ENCODE measurements at regions not wholly inside any gene's neighbourhood (a gene's known extent, or its start where the extent isn't known, plus 50 kb on each side); places are given as distances from the start of the nearest gene placed in this dataset.

DNA sequence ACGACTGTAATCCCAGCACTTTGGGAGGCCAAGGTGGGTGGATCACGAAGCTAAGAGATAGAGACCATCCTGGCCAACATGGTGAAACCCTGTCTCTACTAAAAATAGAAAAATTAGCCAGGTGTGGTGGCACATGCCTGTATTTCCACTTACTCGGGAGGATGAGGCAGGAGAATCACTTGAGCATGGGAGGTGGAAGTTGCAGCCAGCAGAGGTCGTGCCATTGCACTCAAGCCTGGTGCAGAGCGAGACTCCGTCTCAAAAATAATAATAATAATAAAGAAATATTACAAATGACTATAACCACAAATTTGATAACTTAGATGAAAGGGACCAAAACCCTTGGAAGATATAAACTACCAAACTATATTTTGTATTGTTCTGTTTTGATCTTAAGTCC is 226.3 kb upstream of the GULP1 start:
- H3K4me1 ChIP-seq (ENCODE audit: control insufficient read depth, insufficient read depth, low read length), result no peaks in the 10 kb centered on the region
- H3K27me3 ChIP-seq (ENCODE audit: control insufficient read depth, insufficient read depth, low read length), result no peaks in the 10 kb centered on the region
- no peaks in the 10 kb centered on the region for H3K9me3 ChIP-seq (ENCODE audit: control insufficient read depth, insufficient read depth, low read length)
- H3K27ac ChIP-seq (ENCODE audit: low read depth, low read length), result no peak overlapping the region
- no CpG with 5 or more reads among the region's 6 CpGs for WGBS (ENCODE audit: insufficient coverage)
- no peak for DNase-seq (ENCODE audit: low read depth in 4 of 6, low spot score in 6 of 6)
- no peak overlapping the region for H3K4me3 ChIP-seq (ENCODE audit: low read depth, low read length)
- H3K36me3 ChIP-seq (ENCODE audit: control insufficient read depth, insufficient read depth, low read length), result no peaks in the 10 kb centered on the region

DNA sequence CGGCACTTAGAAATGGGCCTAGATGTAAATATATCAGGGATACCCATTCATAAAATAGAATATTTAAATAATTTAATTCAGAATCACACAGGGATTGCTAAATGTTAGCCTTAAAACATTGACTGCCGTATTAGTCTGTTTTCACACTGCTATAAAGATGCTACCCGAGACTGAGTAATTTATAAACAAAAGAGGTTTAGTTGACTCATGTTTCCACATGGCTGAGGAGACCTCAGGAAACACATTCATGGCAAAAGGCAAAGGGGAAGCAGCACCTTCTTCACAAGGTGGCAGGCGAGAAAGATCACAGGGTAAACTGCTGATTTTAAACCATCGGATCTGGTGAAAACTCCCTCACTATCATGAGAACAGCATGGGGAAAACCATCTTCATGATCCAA is 223.6 kb upstream of the GULP1 start:
- Histone ChIP-seq H3K9me3 (ENCODE audit: control insufficient read depth, insufficient read depth, low read length) (no peaks in the 10 kb centered on the region), H3K4me1 (ENCODE audit: control insufficient read depth, insufficient read depth, low read length) (no peaks in the 10 kb centered on the region), H3K27ac (ENCODE audit: low read depth, low read length) (no peak overlapping the region), H3K27me3 (ENCODE audit: control insufficient read depth, insufficient read depth, low read length) (no peaks in the 10 kb centered on the region), H3K4me3 (ENCODE audit: low read depth, low read length) (no peak overlapping the region), H3K36me3 (ENCODE audit: control insufficient read depth, insufficient read depth, low read length) (no peaks in the 10 kb centered on the region)
- no CpG with 5 or more reads among the region's 5 CpGs for WGBS (ENCODE audit: insufficient coverage)
- no peak for DNase-seq (ENCODE audit: low read depth in 4 of 6, low spot score in 6 of 6)

- Histone ChIP-seq H3K27ac (ENCODE audit: low read depth, low read length) (no peak overlapping the region), H3K27me3 (ENCODE audit: control insufficient read depth, insufficient read depth, low read length) (no peaks in the 10 kb centered on the region), H3K4me1 (ENCODE audit: control insufficient read depth, insufficient read depth, low read length) (no peaks in the 10 kb centered on the region), H3K36me3 (ENCODE audit: control insufficient read depth, insufficient read depth, low read length) (no peaks in the 10 kb centered on the region), H3K9me3 (ENCODE audit: control insufficient read depth, insufficient read depth, low read length) (no peaks in the 10 kb centered on the region), H3K4me3 (ENCODE audit: low read depth, low read length) (no peak overlapping the region)
- no peak for DNase-seq (ENCODE audit: low read depth in 4 of 6, low spot score in 6 of 6)
- no CpG with 5 or more reads among the region's 2 CpGs for whole genome bisulfite sequencing (ENCODE audit: insufficient coverage)
These were observed 215.3 kb upstream of the GULP1 start for GRCh38 chr2:188076149-188077056.

GRCh38 chr2:188077757-188078156 is 213.9 kb upstream of the GULP1 start:
- DNase-seq (ENCODE audit: low read depth in 4 of 6, low spot score in 6 of 6), result no peak
- Histone ChIP-seq H3K4me3 (ENCODE audit: low read depth, low read length) (no peak overlapping the region), H3K9me3 (ENCODE audit: control insufficient read depth, insufficient read depth, low read length) (no peaks in the 10 kb centered on the region), H3K27ac (ENCODE audit: low read depth, low read length) (no peak overlapping the region), H3K4me1 (ENCODE audit: control insufficient read depth, insufficient read depth, low read length) (no peaks in the 10 kb centered on the region), H3K36me3 (ENCODE audit: control insufficient read depth, insufficient read depth, low read length) (no peaks in the 10 kb centered on the region), H3K27me3 (ENCODE audit: control insufficient read depth, insufficient read depth, low read length) (no peaks in the 10 kb centered on the region)

DNA sequence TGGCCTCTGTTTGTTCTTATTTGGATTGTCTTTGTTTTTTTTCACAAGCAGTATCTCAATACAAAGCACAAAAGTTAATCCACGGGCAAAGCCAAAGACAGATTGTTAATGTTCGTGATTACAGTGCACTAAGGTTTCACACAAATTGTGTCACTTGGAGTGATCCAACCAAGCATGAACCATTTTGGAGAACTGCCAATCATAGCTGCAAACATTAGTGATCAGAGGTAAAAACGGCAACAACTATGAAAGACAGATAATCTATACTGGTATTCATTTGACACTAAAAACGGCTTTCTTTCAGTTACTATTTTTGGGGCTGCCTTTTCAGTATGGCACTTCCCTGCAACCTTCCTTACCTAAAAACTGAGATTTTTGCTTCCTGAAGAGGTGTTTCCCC is 213.1 kb upstream of the GULP1 start:
- Histone ChIP-seq H3K4me3 (ENCODE audit: low read depth, low read length) (no peak overlapping the region), H3K36me3 (ENCODE audit: control insufficient read depth, insufficient read depth, low read length) (no peaks in the 10 kb centered on the region), H3K9me3 (ENCODE audit: control insufficient read depth, insufficient read depth, low read length) (no peaks in the 10 kb centered on the region), H3K27ac (ENCODE audit: low read depth, low read length) (no peak overlapping the region), H3K27me3 (ENCODE audit: control insufficient read depth, insufficient read depth, low read length) (no peaks in the 10 kb centered on the region), H3K4me1 (ENCODE audit: control insufficient read depth, insufficient read depth, low read length) (no peaks in the 10 kb centered on the region)
- WGBS (ENCODE audit: insufficient coverage), result no CpG with 5 or more reads among the region's 4 CpGs
- DNase-seq (ENCODE audit: low read depth in 4 of 6, low spot score in 6 of 6), result peak in 3 of 6 donors; percentile 6 to 58 (median 10)

- Histone ChIP-seq H3K27me3 (ENCODE audit: control insufficient read depth, insufficient read depth, low read length) (no peaks in the 10 kb centered on the region), H3K4me3 (ENCODE audit: low read depth, low read length) (no peak overlapping the region), H3K27ac (ENCODE audit: low read depth, low read length) (no peak overlapping the region), H3K4me1 (ENCODE audit: control insufficient read depth, insufficient read depth, low read length) (no peaks in the 10 kb centered on the region), H3K9me3 (ENCODE audit: control insufficient read depth, insufficient read depth, low read length) (no peaks in the 10 kb centered on the region), H3K36me3 (ENCODE audit: control insufficient read depth, insufficient read depth, low read length) (no peaks in the 10 kb centered on the region)
- DNase-seq (ENCODE audit: low read depth in 4 of 6, low spot score in 6 of 6), result no peak
- WGBS (ENCODE audit: insufficient coverage), result no CpG with 5 or more reads among the region's 1 CpG
These were observed 212.5 kb upstream of the GULP1 start for GRCh38 chr2:188079196-188079595.

- no peak for DNase-seq (ENCODE audit: low read depth in 4 of 6, low spot score in 6 of 6)
- no peaks in the 10 kb centered on the region for H3K27me3 ChIP-seq (ENCODE audit: control insufficient read depth, insufficient read depth, low read length)
- H3K27ac ChIP-seq (ENCODE audit: low read depth, low read length), result no peak overlapping the region
- no peak overlapping the region for H3K4me3 ChIP-seq (ENCODE audit: low read depth, low read length)
- no peaks in the 10 kb centered on the region for H3K36me3 ChIP-seq (ENCODE audit: control insufficient read depth, insufficient read depth, low read length)
- no peaks in the 10 kb centered on the region for H3K4me1 ChIP-seq (ENCODE audit: control insufficient read depth, insufficient read depth, low read length)
- H3K9me3 ChIP-seq (ENCODE audit: control insufficient read depth, insufficient read depth, low read length), result no peaks in the 10 kb centered on the region
- 67% methylated on average over 1 of the region's 4 CpGs for WGBS (ENCODE audit: insufficient coverage)
These were observed 206.3 kb upstream of the GULP1 start for GRCh38 chr2:188085421-188085820.

- peak in 1 of 6 donors; percentile 54 for DNase-seq (ENCODE audit: low read depth in 4 of 6, low spot score in 6 of 6)
- H3K27me3 ChIP-seq (ENCODE audit: control insufficient read depth, insufficient read depth, low read length), result no peaks in the 10 kb centered on the region
- H3K27ac ChIP-seq (ENCODE audit: low read depth, low read length), result no peak overlapping the region
- H3K36me3 ChIP-seq (ENCODE audit: control insufficient read depth, insufficient read depth, low read length), result no peaks in the 10 kb centered on the region
- no CpG with 5 or more reads among the region's 2 CpGs for WGBS (ENCODE audit: insufficient coverage)
- H3K4me3 ChIP-seq (ENCODE audit: low read depth, low read length), result no peak overlapping the region
- no peaks in the 10 kb centered on the region for H3K9me3 ChIP-seq (ENCODE audit: control insufficient read depth, insufficient read depth, low read length)
- H3K4me1 ChIP-seq (ENCODE audit: control insufficient read depth, insufficient read depth, low read length), result no peaks in the 10 kb centered on the region
These were observed 201.8 kb upstream of the GULP1 start for GRCh38 chr2:188089901-188090300.

DNA sequence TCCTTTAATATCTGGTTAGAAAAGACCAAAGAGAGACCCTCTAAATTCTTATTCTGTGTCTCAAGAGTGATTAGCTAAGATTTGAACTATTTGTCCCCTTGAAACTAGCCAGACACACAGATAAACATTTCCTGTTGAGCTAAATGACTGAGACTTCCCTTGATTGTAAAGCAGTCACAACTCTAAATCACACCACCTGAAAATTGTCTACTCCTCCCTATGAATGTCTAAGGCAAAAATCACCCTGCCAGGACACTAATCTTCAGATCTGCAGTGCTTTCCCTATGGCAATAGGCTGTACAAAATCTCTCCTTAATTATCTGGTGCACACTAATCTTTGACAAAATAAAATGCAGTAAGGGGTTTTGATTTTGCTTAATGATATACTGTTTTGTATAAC is 200.5 kb upstream of the GULP1 start:
- no peak for DNase-seq (ENCODE audit: low read depth in 4 of 6, low spot score in 6 of 6)
- Histone ChIP-seq H3K27ac (ENCODE audit: low read depth, low read length) (no peak overlapping the region), H3K4me1 (ENCODE audit: control insufficient read depth, insufficient read depth, low read length) (no peaks in the 10 kb centered on the region), H3K27me3 (ENCODE audit: control insufficient read depth, insufficient read depth, low read length) (no peaks in the 10 kb centered on the region), H3K36me3 (ENCODE audit: control insufficient read depth, insufficient read depth, low read length) (no peaks in the 10 kb centered on the region), H3K4me3 (ENCODE audit: low read depth, low read length) (no peak overlapping the region), H3K9me3 (ENCODE audit: control insufficient read depth, insufficient read depth, low read length) (no peaks in the 10 kb centered on the region)

- Histone ChIP-seq H3K4me3 (ENCODE audit: low read depth, low read length) (no peak overlapping the region), H3K27me3 (ENCODE audit: control insufficient read depth, insufficient read depth, low read length) (no peaks in the 10 kb centered on the region), H3K36me3 (ENCODE audit: control insufficient read depth, insufficient read depth, low read length) (no peaks in the 10 kb centered on the region), H3K9me3 (ENCODE audit: control insufficient read depth, insufficient read depth, low read length) (no peaks in the 10 kb centered on the region), H3K27ac (ENCODE audit: low read depth, low read length) (no peak overlapping the region), H3K4me1 (ENCODE audit: control insufficient read depth, insufficient read depth, low read length) (no peaks in the 10 kb centered on the region)
- no peak for DNase-seq (ENCODE audit: low read depth in 4 of 6, low spot score in 6 of 6)
- 80% methylated on average over 1 of the region's 2 CpGs for WGBS (ENCODE audit: insufficient coverage)
These were observed 198.9 kb upstream of the GULP1 start for GRCh38 chr2:188092734-188093133.

All from spinal cord (tissue), 9 donors.